Stimulated activated naive B cell treated with anti-CD40 and anti-IgM and Interleukin-4, amounts not matched to agents 10 μg/mL and 1 μg/mL and 100 μg/mL, for 72 hours (primary cell): ENCODE measurements at regions not wholly inside any gene's neighbourhood (a gene's known extent, or its start where the extent isn't known, plus 50 kb on each side); places are given as distances from the start of the nearest gene placed in this dataset.

Source experiments
- ATAC-seq, 2 donors: fragments of 150-1000 bp; cut with Tn5 transposase; replicated peaks; 2 replicates each; pipeline ENCODE4 v1.10.0; 2021; ENCODE audit warnings: moderate library complexity in 1 of 2
- DNase-seq: peaks from one replicate; pipeline ENCODE4 v3.0.0; 2021
- H3K27ac Mint-ChIP-seq: one replicate; pipeline ENCODE4 v1.8.0; 2022; ENCODE audit warnings: mild to moderate bottlenecking, mixed read lengths
- H3K27me3 Mint-ChIP-seq, 2 donors: one replicate each; pipeline ENCODE4 v1.8.0; 2022; ENCODE audit warnings: mixed read lengths in 2 of 2
- H3K36me3 Mint-ChIP-seq, 2 donors: one replicate each; pipeline ENCODE4 v1.8.0; 2022; ENCODE audit warnings: mixed read lengths in 2 of 2, mild to moderate bottlenecking in 1 of 2
- H3K4me1 Mint-ChIP-seq, 2 donors: one replicate each; pipeline ENCODE4 v1.8.0; 2022; ENCODE audit warnings: mixed read lengths in 2 of 2, mild to moderate bottlenecking in 1 of 2
- H3K4me3 Mint-ChIP-seq, 2 donors: one replicate each; pipeline ENCODE4 v1.8.0; 2022; ENCODE audit warnings: mild to moderate bottlenecking in 2 of 2, mixed read lengths in 2 of 2, moderate library complexity in 1 of 2
- H3K9me3 Mint-ChIP-seq, 2 donors: one replicate each; pipeline ENCODE4 v1.8.0; 2022; ENCODE audit warnings: mixed read lengths in 2 of 2, mild to moderate bottlenecking in 1 of 2

GRCh38 chr15:70356062-70356860 lies 258.5 kb upstream of the TLE3 start:
- ATAC-seq (no peak), DNase-seq (no peak)
- no peaks in the 10 kb centered on the region for H3K36me3 Mint-ChIP-seq
- no peak overlapping the region for H3K4me3 Mint-ChIP-seq
- H3K4me1 Mint-ChIP-seq: peaks cover 3 to 10% of the 10 kb centered on the region in 2 donors
- H3K27me3 Mint-ChIP-seq: peaks cover 10 to 34% of the 10 kb centered on the region in 2 donors
- H3K9me3 Mint-ChIP-seq: no peaks in the 10 kb centered on the region
- no peak overlapping the region for H3K27ac Mint-ChIP-seq

GRCh38 chr15:70355275-70355795 lies 257.6 kb upstream of the TLE3 start:
- Mint-ChIP-seq H3K9me3 (no peaks in the 10 kb centered on the region), H3K36me3 (no peaks in the 10 kb centered on the region), H3K27ac (no peak overlapping the region), H3K27me3 (peaks cover 10 to 37% of the 10 kb centered on the region in 2 donors), H3K4me3 (no peak overlapping the region), H3K4me1 (peaks cover 0 to 10% of the 10 kb centered on the region in 2 donors)
- DNase-seq (no peak), ATAC-seq (no peak)

- Mint-ChIP-seq H3K4me3 (no peak overlapping the region), H3K9me3 (no peaks in the 10 kb centered on the region), H3K4me1 (peaks cover 0 to 12% of the 10 kb centered on the region in 2 donors), H3K36me3 (no peaks in the 10 kb centered on the region), H3K27me3 (peaks cover 10 to 44% of the 10 kb centered on the region in 2 donors), H3K27ac (no peak overlapping the region)
- ATAC-seq (no peak), DNase-seq (no peak)
Observed at GRCh38 chr15:70354346-70354905, 256.7 kb upstream of the TLE3 start.

GRCh38 chr15:70353606-70354345 lies 256.1 kb upstream of the TLE3 start:
- DNase-seq (no peak), ATAC-seq (no peak)
- Mint-ChIP-seq H3K9me3 (no peaks in the 10 kb centered on the region), H3K27ac (no peak overlapping the region), H3K27me3 (peaks cover 12 to 51% of the 10 kb centered on the region in 2 donors), H3K4me3 (no peak overlapping the region), H3K4me1 (peaks cover 6 to 18% of the 10 kb centered on the region in 2 donors), H3K36me3 (no peaks in the 10 kb centered on the region)

GRCh38 chr15:70351941-70352774 lies 254.4 kb upstream of the TLE3 start:
- H3K27me3 Mint-ChIP-seq: peaks cover 14 to 61% of the 10 kb centered on the region in 2 donors
- no peaks in the 10 kb centered on the region for H3K36me3 Mint-ChIP-seq

GRCh38 chr15:70351391-70351790 lies 253.7 kb upstream of the TLE3 start:
- Mint-ChIP-seq H3K36me3 (no peaks in the 10 kb centered on the region), H3K27me3 (peaks cover 11 to 57% of the 10 kb centered on the region in 2 donors), H3K27ac (peak overlapping the region; percentile 2), H3K4me1 (peaks cover 11 to 26% of the 10 kb centered on the region in 2 donors), H3K4me3 (no peak overlapping the region), H3K9me3 (no peaks in the 10 kb centered on the region)
- ATAC-seq: no peak
- no peak for DNase-seq

More at GRCh38 chr15:70351941-70352774, 254.4 kb upstream of the TLE3 start:
- Mint-ChIP-seq H3K9me3 (no peaks in the 10 kb centered on the region), H3K27ac (no peak overlapping the region), H3K4me1 (peaks cover 11 to 26% of the 10 kb centered on the region in 2 donors), H3K4me3 (no peak overlapping the region)
- DNase-seq: no peak
- ATAC-seq: no peak

GRCh38 chr15:70348581-70349344 lies 251.0 kb upstream of the TLE3 start:
- Mint-ChIP-seq H3K36me3 (no peaks in the 10 kb centered on the region), H3K27ac (no peak overlapping the region), H3K27me3 (peaks cover 11 to 46% of the 10 kb centered on the region in 2 donors), H3K4me3 (no peak overlapping the region), H3K4me1 (peaks cover 11 to 21% of the 10 kb centered on the region in 2 donors), H3K9me3 (no peaks in the 10 kb centered on the region)
- ATAC-seq: peak in 1 of 2 donors; percentile 20
- no peak for DNase-seq

- H3K27me3 Mint-ChIP-seq: peaks cover 11 to 43% of the 10 kb centered on the region in 2 donors
- no peaks in the 10 kb centered on the region for H3K9me3 Mint-ChIP-seq
- H3K4me3 Mint-ChIP-seq: no peak overlapping the region
- no peak overlapping the region for H3K27ac Mint-ChIP-seq
- DNase-seq (no peak), ATAC-seq (no peak)
- peaks cover 11 to 21% of the 10 kb centered on the region in 2 donors for H3K4me1 Mint-ChIP-seq
- H3K36me3 Mint-ChIP-seq: no peaks in the 10 kb centered on the region
Observed at GRCh38 chr15:70348226-70348543, 250.5 kb upstream of the TLE3 start.

GRCh38 chr15:70347321-70348225 lies 249.9 kb upstream of the TLE3 start:
- no peaks in the 10 kb centered on the region for H3K36me3 Mint-ChIP-seq
- no peak for ATAC-seq
- DNase-seq: no peak
- H3K9me3 Mint-ChIP-seq: no peaks in the 10 kb centered on the region
- H3K27me3 Mint-ChIP-seq: peaks cover 11 to 39% of the 10 kb centered on the region in 2 donors
- no peak overlapping the region for H3K4me3 Mint-ChIP-seq
- H3K27ac Mint-ChIP-seq: no peak overlapping the region
- peaks cover 11 to 21% of the 10 kb centered on the region in 2 donors for H3K4me1 Mint-ChIP-seq

- no peaks in the 10 kb centered on the region for H3K36me3 Mint-ChIP-seq
- H3K4me3 Mint-ChIP-seq: no peak overlapping the region
- H3K9me3 Mint-ChIP-seq: no peaks in the 10 kb centered on the region
- H3K27ac Mint-ChIP-seq: no peak overlapping the region
- peaks cover 5 to 34% of the 10 kb centered on the region in 2 donors for H3K27me3 Mint-ChIP-seq
- ATAC-seq (no peak), DNase-seq (no peak)
- H3K4me1 Mint-ChIP-seq: peaks cover 11 to 16% of the 10 kb centered on the region in 2 donors
Observed at GRCh38 chr15:70345251-70346019, 247.7 kb upstream of the TLE3 start.

GRCh38 chr15:70344666-70345065 lies 246.9 kb upstream of the TLE3 start:
- DNase-seq (no peak), ATAC-seq (no peak)
- Mint-ChIP-seq H3K9me3 (no peaks in the 10 kb centered on the region), H3K27me3 (peaks cover 5 to 29% of the 10 kb centered on the region in 2 donors), H3K27ac (no peak overlapping the region), H3K36me3 (no peaks in the 10 kb centered on the region), H3K4me1 (peaks cover 11 to 16% of the 10 kb centered on the region in 2 donors), H3K4me3 (no peak overlapping the region)
